22Rv1 (cell line): ENCODE measurements at regions not wholly inside any gene's neighbourhood (a gene's known extent, or its start where the extent isn't known, plus 50 kb on each side); places are given as distances from the start of the nearest gene placed in this dataset.

Experiments used
- ZFX ChIP-seq: fragments of 450-650 bp; IDR thresholded peaks from 2 replicates; pipeline ENCODE4 v1.6.1; 2017; ENCODE audit warnings: antibody characterized with exemption, borderline replicate concordance
- TF ChIP-seq, protein P1 (sequence below): fragments of 450-650 bp; IDR thresholded peaks from 2 replicates; pipeline ENCODE4 v1.5.1; 2017; ENCODE audit warnings: mild to moderate bottlenecking

DNA sequence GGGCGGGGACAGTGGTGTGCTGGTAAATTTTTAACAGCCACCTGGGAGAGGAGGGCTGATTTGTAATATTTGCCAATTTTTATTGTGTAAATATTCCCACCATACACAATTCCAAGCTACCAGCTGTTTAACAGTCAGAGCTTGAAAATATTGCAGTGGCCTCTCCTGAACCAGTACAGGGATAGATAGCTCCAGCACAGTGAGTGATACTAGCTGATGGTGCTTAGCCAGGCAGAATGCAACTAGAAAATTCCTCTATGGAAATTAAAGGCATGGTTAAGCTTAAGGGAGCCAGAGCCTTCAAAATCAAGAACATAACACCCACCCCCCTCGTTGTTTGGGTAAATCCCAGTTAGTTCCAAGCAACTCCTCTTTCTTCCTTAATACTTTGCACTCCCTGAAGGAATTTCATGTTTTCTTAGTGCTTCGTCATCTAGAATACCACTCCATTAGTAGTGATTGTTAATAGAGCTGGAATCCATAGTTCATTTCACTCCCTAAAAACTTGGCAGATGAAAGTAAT lies 96.6 kb downstream of the CYB561 start:
- TF ChIP-seq, protein P1, sequence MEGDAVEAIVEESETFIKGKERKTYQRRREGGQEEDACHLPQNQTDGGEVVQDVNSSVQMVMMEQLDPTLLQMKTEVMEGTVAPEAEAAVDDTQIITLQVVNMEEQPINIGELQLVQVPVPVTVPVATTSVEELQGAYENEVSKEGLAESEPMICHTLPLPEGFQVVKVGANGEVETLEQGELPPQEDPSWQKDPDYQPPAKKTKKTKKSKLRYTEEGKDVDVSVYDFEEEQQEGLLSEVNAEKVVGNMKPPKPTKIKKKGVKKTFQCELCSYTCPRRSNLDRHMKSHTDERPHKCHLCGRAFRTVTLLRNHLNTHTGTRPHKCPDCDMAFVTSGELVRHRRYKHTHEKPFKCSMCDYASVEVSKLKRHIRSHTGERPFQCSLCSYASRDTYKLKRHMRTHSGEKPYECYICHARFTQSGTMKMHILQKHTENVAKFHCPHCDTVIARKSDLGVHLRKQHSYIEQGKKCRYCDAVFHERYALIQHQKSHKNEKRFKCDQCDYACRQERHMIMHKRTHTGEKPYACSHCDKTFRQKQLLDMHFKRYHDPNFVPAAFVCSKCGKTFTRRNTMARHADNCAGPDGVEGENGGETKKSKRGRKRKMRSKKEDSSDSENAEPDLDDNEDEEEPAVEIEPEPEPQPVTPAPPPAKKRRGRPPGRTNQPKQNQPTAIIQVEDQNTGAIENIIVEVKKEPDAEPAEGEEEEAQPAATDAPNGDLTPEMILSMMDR = no peak
- TF ChIP-seq ZFX = no peak
